SK-N-SH treated with all-trans-retinoic acid at 6 μM for 48 hours (cell line): ENCODE measurements at regions not wholly inside any gene's neighbourhood (a gene's known extent, or its start where the extent isn't known, plus 50 kb on each side); places are given as distances from the start of the nearest gene placed in this dataset.

Source experiments
- ATAC-seq: fragments of 200-7000 bp; cut with Tn5 transposase; 3 replicates; pipeline ENCODE4 v1.9.1; 2020; ENCODE audit warnings: mild to moderate bottlenecking, moderate library complexity
- BACH2 ChIP-seq: fragments of 250-450 bp; sonication (Bioruptor Pico); IDR thresholded peaks from 2 replicates; pipeline ENCODE4 v1.9.0; 2021; ENCODE audit warnings: mild to moderate bottlenecking, borderline replicate concordance
- CSDC2 ChIP-seq: fragments of 250-450 bp; sonication (Bioruptor Pico); IDR thresholded peaks from 2 replicates; pipeline ENCODE4 v1.5.0; 2020; ENCODE audit warnings: mild to moderate bottlenecking, moderate library complexity
- ESRRG ChIP-seq: fragments of 250-450 bp; sonication (Bioruptor Pico); IDR thresholded peaks from 2 replicates; pipeline ENCODE4 v1.6.1; 2021; ENCODE audit warnings: mild to moderate bottlenecking
- GLIS3 ChIP-seq: fragments of 250-450 bp; sonication (Bioruptor Pico); IDR thresholded peaks from 2 replicates; pipeline ENCODE4 v1.5.0; 2020; ENCODE audit warnings: mild to moderate bottlenecking, moderate library complexity
- ISL1 ChIP-seq: fragments of 250-450 bp; sonication (Bioruptor Pico); IDR thresholded peaks from 2 replicates; pipeline ENCODE4 v2.1.2; 2022; ENCODE audit warnings: mild to moderate bottlenecking, moderate library complexity
- PATZ1 ChIP-seq: fragments of 250-450 bp; sonication (Bioruptor Pico); IDR thresholded peaks from 2 replicates; pipeline ENCODE4 v1.8.0; 2020; ENCODE audit warnings: mild to moderate bottlenecking, moderate library complexity, borderline replicate concordance
- POU6F1 ChIP-seq: fragments of 250-450 bp; sonication (Bioruptor Pico); IDR thresholded peaks from 2 replicates; pipeline ENCODE4 v1.8.0; 2021; ENCODE audit warnings: low read depth, mild to moderate bottlenecking, moderate library complexity, borderline replicate concordance
- RARB ChIP-seq: fragments of 250-450 bp; sonication (Bioruptor Pico); IDR thresholded peaks from 2 replicates; pipeline ENCODE4 v1.8.0; 2021; ENCODE audit warnings: mild to moderate bottlenecking, moderate library complexity
- SNAI2 ChIP-seq: fragments of 250-450 bp; sonication (Bioruptor Pico); IDR thresholded peaks from 2 replicates; pipeline ENCODE4 v1.5.0; 2020; ENCODE audit warnings: mild to moderate bottlenecking, moderate library complexity
- TOX ChIP-seq: fragments of 250-450 bp; sonication (Bioruptor Pico); IDR thresholded peaks from 2 replicates; pipeline ENCODE4 v1.8.0; 2021; ENCODE audit warnings: mild to moderate bottlenecking, moderate library complexity, borderline replicate concordance
- TSHZ2 ChIP-seq: fragments of 250-450 bp; sonication (Bioruptor Pico); IDR thresholded peaks from 2 replicates; pipeline ENCODE4 v1.5.0; 2020; ENCODE audit warnings: mild to moderate bottlenecking, moderate library complexity
- ZC3H10 ChIP-seq: fragments of 250-450 bp; sonication (Bioruptor Pico); IDR thresholded peaks from 2 replicates; pipeline ENCODE4 v1.5.1; 2021; ENCODE audit warnings: mild to moderate bottlenecking, moderate library complexity
- ZFP3 ChIP-seq: fragments of 250-450 bp; sonication (Bioruptor Pico); IDR thresholded peaks from 2 replicates; pipeline ENCODE4 v1.5.0; 2020; ENCODE audit warnings: mild to moderate bottlenecking, moderate library complexity
- ZFP30 ChIP-seq: fragments of 450-650 bp; formaldehyde crosslinking; IDR thresholded peaks from 2 replicates; pipeline ENCODE4 v1.5.0; 2022; ENCODE audit warnings: mild to moderate bottlenecking, moderate library complexity
- ZNF565 ChIP-seq: fragments of 450-650 bp; formaldehyde crosslinking; conservative IDR thresholded peaks from 2 replicates; pipeline ENCODE4 v1.5.0; 2020; ENCODE audit warnings: low read depth, mild to moderate bottlenecking, moderate library complexity
- ZNF70 ChIP-seq: fragments of 450-650 bp; formaldehyde crosslinking; IDR thresholded peaks from 2 replicates; pipeline ENCODE4 v1.5.0; 2020; ENCODE audit warnings: mild to moderate bottlenecking, moderate library complexity

- no peak for ATAC-seq
- TF ChIP-seq ISL1 (CRISPR knock-in tag), result no peak
- no peak for TF ChIP-seq POU6F1 (CRISPR knock-in tag)
- TF ChIP-seq BACH2 (CRISPR knock-in tag), result no peak
- TF ChIP-seq ZFP30 (CRISPR knock-in tag), result no peak
- no peak for TF ChIP-seq RARB (CRISPR knock-in tag)
- no peak for TF ChIP-seq PATZ1 (CRISPR knock-in tag)
These were observed 251.2 kb downstream of the BAMBI start for GRCh38 chr10:28928484-28928883.

GRCh38 chr10:28929942-28930341 is 252.6 kb downstream of the BAMBI start:
- TF ChIP-seq ISL1 (CRISPR knock-in tag) (no peak), BACH2 (CRISPR knock-in tag) (no peak), ZFP3 (CRISPR knock-in tag) (no peak), ZNF565 (CRISPR knock-in tag) (no peak), PATZ1 (CRISPR knock-in tag) (no peak), ZC3H10 (no peak), POU6F1 (CRISPR knock-in tag) (no peak), TOX (no peak), ZNF70 (no peak), CSDC2 (CRISPR knock-in tag) (no peak), ZFP30 (CRISPR knock-in tag) (no peak), ESRRG (CRISPR knock-in tag) (no peak), TSHZ2 (no peak), RARB (CRISPR knock-in tag) (no peak)
- no peak for ATAC-seq

GRCh38 chr10:28930514-28931495 is 253.5 kb downstream of the BAMBI start:
- no peak for ATAC-seq
- no peak for TF ChIP-seq RARB (CRISPR knock-in tag)
- TF ChIP-seq ZNF565 (CRISPR knock-in tag), result no peak
- TF ChIP-seq ISL1 (CRISPR knock-in tag), result no peak
- TF ChIP-seq TOX, result no peak
- TF ChIP-seq SNAI2 (CRISPR knock-in tag), result no peak
- TF ChIP-seq GLIS3 (CRISPR knock-in tag), result no peak
- TF ChIP-seq CSDC2 (CRISPR knock-in tag), result no peak
- TF ChIP-seq ESRRG (CRISPR knock-in tag), result no peak
- TF ChIP-seq ZFP3 (CRISPR knock-in tag), result no peak
- TF ChIP-seq POU6F1 (CRISPR knock-in tag), result no peak
- TF ChIP-seq BACH2 (CRISPR knock-in tag), result no peak
